HEK293T (cell line): ENCODE measurements at regions not wholly inside any gene's neighbourhood (a gene's known extent, or its start where the extent isn't known, plus 50 kb on each side); places are given as distances from the start of the nearest gene placed in this dataset.

Experiments
- CTCF ChIA-PET: fragments of 350-600 bp; formaldehyde crosslinking; extraction: SDS; loops from one replicate; lab custom pipeline; 2021; ENCODE audit warnings: antibody characterized with exemption, inconsistent platforms; lab: Yijun Ruan, JAX
- POLR2A ChIA-PET: fragments of 350-600 bp; formaldehyde crosslinking; extraction: SDS; loops from one replicate; lab custom pipeline; 2020; ENCODE audit warnings: antibody characterized with exemption, inconsistent platforms; lab: Yijun Ruan, JAX
- DNase-seq: peaks from one replicate; pipeline ENCODE4 v3.0.0; 2012; ENCODE audit warnings: mixed read lengths; ENCODE audit errors: extremely low spot score
- ARNT ChIP-seq: fragments of 450-650 bp; IDR thresholded peaks from 2 replicates; pipeline ENCODE4 v1.6.1; 2017; ENCODE audit warnings: mild to moderate bottlenecking
- BHLHE40 ChIP-seq: fragments of 450-650 bp; IDR thresholded peaks from 2 replicates; pipeline ENCODE4 v1.6.1; 2016; ENCODE audit warnings: mild to moderate bottlenecking, moderate library complexity, borderline replicate concordance
- CTBP1 ChIP-seq: fragments of 450-650 bp; IDR thresholded peaks from 2 replicates; pipeline ENCODE4 v1.6.1; 2016; ENCODE audit warnings: borderline replicate concordance
- ELF4 ChIP-seq: fragments of 450-650 bp; IDR thresholded peaks from 2 replicates; pipeline ENCODE4 v1.6.1; 2017; ENCODE audit warnings: antibody characterized with exemption
- FOXA1 ChIP-seq: fragments of 450-650 bp; IDR thresholded peaks from 2 replicates; pipeline ENCODE4 v1.6.1; 2016; ENCODE audit warnings: mild to moderate bottlenecking
- FOXK2 ChIP-seq: fragments of 450-650 bp; IDR thresholded peaks from 2 replicates; pipeline ENCODE4 v1.6.1; 2016; ENCODE audit warnings: mild to moderate bottlenecking
- FOXM1 ChIP-seq: fragments of 450-650 bp; IDR thresholded peaks from 2 replicates; pipeline ENCODE4 v1.6.1; 2017; ENCODE audit warnings: mild to moderate bottlenecking, borderline replicate concordance
- HDGF ChIP-seq: fragments of 450-650 bp; IDR thresholded peaks from 2 replicates; pipeline ENCODE4 v1.6.1; 2017; ENCODE audit warnings: antibody characterized with exemption, borderline replicate concordance
- L3MBTL2 ChIP-seq: fragments of 450-650 bp; conservative IDR thresholded peaks from 2 replicates; pipeline ENCODE4 v1.6.1; 2016; ENCODE audit warnings: mild to moderate bottlenecking
- LEF1 ChIP-seq: fragments of 450-650 bp; IDR thresholded peaks from 2 replicates; pipeline ENCODE4 v1.6.1; 2017; ENCODE audit warnings: mild to moderate bottlenecking, borderline replicate concordance
- NFRKB ChIP-seq: fragments of 450-650 bp; IDR thresholded peaks from 2 replicates; pipeline ENCODE4 v1.6.1; 2016; ENCODE audit warnings: mild to moderate bottlenecking, moderate library complexity
- SP1 ChIP-seq: fragments of 450-650 bp; IDR thresholded peaks from 2 replicates; pipeline ENCODE4 v1.6.1; 2017
- SUZ12 ChIP-seq: fragments of 450-650 bp; IDR thresholded peaks from 2 replicates; pipeline ENCODE4 v1.6.1; 2016; ENCODE audit warnings: mild to moderate bottlenecking
- TARDBP ChIP-seq: fragments of 450-650 bp; IDR thresholded peaks from 2 replicates; pipeline ENCODE4 v1.6.1; 2016
- ZNF384 ChIP-seq: fragments of 450-650 bp; IDR thresholded peaks from 2 replicates; pipeline ENCODE4 v1.6.1; 2016
- TF ChIP-seq, protein P1 (sequence below): fragments of 450-650 bp; IDR thresholded peaks from 2 replicates; pipeline ENCODE4 v1.6.1; 2016

DNA sequence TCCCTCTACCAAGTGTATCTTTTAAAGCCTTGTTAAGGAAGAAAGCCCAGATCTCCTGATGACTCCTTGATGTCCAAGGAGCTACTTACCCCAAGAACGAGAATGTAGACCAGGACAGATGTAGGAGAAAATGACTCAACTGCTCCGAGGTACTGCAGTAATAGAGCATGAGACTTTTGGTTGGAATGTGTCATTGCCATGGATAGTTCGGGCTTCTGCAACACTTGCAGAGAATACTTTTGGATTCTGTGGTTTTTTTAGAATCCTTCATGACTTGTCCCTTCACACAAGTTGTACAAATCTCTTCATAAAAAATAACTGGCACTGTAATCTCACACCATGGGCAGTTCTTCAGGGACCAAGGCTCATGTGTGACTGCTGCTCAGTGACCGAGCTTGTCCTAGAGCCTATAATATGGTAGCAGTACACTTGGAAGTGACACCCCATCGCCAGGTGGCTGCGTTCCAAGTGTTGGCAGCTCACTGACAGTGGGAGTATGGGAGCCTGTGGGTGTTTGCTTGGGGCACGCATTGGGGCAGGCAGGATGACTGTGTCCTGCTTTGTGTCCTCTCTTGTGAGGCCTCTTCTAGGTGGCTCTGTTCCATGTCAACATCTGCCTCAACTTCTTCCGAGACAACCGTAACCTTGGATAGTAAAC, 87.9 kb upstream of the WDR1 start:
- no peak for TF ChIP-seq SP1
- ChIA-PET POLR2A (no interaction called here), CTCF (no interaction called here)
- no peak for DNase-seq

DNA sequence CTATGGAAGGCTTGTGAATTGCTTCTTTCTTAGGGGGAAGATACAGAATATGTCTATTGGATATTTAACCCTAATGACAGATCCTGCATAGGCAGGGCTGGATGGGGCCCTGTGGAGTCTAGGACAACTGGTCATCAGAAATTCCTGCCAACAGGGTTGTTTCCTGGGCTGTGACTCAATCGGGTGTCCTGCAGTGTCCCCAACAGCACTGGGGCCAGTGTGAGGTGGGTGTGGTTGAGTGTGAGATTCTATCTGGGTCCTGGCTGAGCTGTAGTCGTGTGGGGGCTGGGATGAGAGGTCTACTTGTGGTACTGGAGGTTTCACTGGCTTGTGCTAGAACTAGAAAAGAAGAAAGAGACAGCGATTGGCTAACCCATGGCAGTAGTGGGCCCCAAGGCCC, 87.3 kb upstream of the WDR1 start:
- POLR2A ChIA-PET, result no interaction called here
- no peak for DNase-seq
- CTCF ChIA-PET, result no interaction called here
- TF ChIP-seq CTBP1, result no peak
- TF ChIP-seq L3MBTL2, result no peak
- TF ChIP-seq HDGF, result no peak
- TF ChIP-seq ZNF384, result no peak
- no peak for TF ChIP-seq TARDBP
- TF ChIP-seq LEF1, result no peak
- TF ChIP-seq FOXM1, result no peak
- TF ChIP-seq NFRKB, result no peak
- TF ChIP-seq, protein P1, sequence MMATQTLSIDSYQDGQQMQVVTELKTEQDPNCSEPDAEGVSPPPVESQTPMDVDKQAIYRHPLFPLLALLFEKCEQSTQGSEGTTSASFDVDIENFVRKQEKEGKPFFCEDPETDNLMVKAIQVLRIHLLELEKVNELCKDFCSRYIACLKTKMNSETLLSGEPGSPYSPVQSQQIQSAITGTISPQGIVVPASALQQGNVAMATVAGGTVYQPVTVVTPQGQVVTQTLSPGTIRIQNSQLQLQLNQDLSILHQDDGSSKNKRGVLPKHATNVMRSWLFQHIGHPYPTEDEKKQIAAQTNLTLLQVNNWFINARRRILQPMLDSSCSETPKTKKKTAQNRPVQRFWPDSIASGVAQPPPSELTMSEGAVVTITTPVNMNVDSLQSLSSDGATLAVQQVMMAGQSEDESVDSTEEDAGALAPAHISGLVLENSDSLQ, result no peak
- no peak for TF ChIP-seq SP1
- TF ChIP-seq SUZ12, result no peak
- no peak for TF ChIP-seq FOXA1
- TF ChIP-seq FOXK2, result no peak
- TF ChIP-seq BHLHE40, result no peak
- TF ChIP-seq ELF4, result no peak
- TF ChIP-seq ARNT, result no peak

DNA sequence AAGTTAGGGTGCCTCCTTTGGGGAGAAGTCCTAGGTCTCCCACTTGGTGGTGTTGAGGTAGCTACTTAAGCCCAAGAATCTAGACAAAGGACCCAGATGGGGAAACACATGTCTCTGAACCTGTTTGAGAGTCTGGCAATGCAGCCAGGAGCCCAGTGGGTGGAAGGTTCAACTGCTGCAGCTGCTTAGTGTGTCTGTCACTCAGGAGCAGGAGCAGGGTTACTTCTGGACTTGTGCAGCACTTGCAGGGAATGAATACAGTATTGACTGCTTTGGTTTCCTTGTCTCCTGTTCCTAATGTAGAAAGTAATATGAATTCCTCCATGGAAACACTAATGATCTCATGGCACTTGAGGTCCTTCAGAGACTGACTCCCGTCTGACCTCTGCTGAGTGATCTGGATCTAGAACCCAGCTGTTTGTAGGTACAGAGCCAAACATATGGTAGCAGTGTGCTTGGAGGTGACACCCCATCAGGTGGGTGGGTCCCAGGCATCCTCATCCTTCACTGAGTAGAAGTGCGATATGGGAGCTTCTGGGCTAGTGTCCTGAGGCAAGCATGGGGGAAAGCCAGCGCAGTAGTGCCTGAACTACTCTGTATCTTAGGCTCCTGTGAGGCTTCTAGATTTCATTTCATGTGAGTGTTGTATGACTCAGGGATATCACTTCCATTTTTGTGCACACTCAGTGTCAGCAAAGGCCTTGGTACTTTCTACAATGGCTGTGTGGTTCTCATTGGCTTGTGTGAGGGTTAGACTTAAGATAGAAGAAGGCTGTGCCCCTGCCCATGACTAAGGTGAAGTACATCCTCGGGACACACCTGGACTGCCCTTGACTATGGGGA, 85.0 kb upstream of the WDR1 start:
- ChIA-PET CTCF (interaction anchor here (0.7 kb wide), 1 partner anchor 113 kb away, joined by 3 read pairs; no protein-coding TSS in a partner anchor), POLR2A (no interaction called here)
- no peak for DNase-seq
- TF ChIP-seq SUZ12 (no peak), SP1 (no peak), ELF4 (no peak), FOXK2 (no peak), BHLHE40 (no peak), CTBP1 (no peak), FOXM1 (no peak), HDGF (no peak), ZNF384 (no peak), ARNT (no peak)
- TF ChIP-seq, protein P1, result no peak

DNA sequence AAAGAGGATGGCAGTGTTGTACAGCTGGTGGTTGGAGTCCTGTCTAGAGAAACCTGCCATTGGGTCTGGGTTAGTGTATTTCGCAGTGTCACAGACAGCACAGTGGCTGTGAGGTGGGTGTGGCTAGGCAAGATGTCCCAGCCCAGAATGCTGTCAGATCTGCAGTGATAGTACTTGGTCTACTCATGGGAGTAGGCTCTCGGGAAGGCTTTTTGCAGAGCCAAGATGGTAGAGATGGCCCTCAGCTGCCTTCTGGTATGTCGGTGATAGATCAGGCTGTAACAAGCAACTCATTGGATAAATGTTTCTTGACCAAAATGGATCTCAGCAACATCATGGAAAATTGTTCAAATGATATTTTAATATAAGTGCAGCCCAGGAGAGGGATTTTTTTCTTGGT, 84.3 kb upstream of the WDR1 start:
- no peak for DNase-seq
- ChIA-PET CTCF (no interaction called here), POLR2A (no interaction called here)
- TF ChIP-seq BHLHE40, result no peak
- no peak for TF ChIP-seq CTBP1
- TF ChIP-seq SUZ12, result no peak

DNA sequence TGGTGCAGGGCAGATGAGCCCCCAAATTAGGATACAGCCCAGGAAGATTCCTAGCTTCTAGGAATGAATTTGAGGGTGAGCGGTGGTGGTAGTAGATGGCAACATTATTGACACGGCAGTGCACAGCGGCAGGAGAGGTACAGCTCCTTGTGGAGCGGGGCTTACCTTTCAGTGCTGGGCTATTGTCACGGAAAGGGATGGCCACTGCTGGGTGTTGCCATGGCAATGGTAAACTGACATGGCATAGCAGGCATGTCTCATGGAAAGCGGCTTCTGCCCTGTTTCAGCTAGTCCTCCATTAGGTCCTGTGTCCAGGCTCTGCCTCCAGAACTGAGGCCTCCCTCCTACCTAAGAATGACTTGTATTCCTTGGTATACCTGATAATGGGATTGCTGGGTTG, 81.8 kb upstream of the WDR1 start:
- CTCF ChIA-PET, result no interaction called here
- DNase-seq, result no peak
- no peak for TF ChIP-seq ARNT
- TF ChIP-seq, protein P1, result no peak
- POLR2A ChIA-PET, result no interaction called here

DNA sequence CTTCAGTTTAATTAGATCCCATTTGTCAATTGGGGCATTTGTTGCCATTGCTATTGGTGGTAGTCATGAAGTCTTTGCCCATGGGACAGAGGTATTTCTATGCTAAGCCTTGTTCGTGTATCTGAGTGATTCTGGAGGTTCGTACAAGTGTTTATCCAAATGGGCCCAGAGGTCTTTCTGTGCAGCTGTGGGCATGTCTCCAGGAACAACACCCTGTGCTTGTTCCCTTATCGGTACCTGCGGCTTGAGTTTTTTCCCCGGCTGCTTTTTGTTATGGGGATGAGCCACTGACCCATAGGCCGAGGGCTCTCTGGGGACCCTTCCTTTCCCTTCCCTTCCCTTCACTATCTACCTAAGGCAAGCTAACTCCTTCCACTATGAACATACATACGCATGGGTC, 81.4 kb upstream of the WDR1 start:
- TF ChIP-seq NFRKB (no peak), ELF4 (no peak), ZNF384 (no peak), ARNT (no peak), HDGF (no peak), SP1 (no peak), L3MBTL2 (no peak), FOXK2 (no peak), TARDBP (no peak), LEF1 (no peak), FOXA1 (no peak), FOXM1 (no peak), SUZ12 (no peak), BHLHE40 (no peak)
- TF ChIP-seq, protein P1, result no peak
- ChIA-PET CTCF (no interaction called here), POLR2A (no interaction called here)
- no peak for DNase-seq
